ENCODE measurements at regions not wholly inside any gene's neighbourhood (a gene's known extent, or its start where the extent isn't known, plus 50 kb on each side); places are given as distances from the start of the nearest gene placed in this dataset.

- CTCF ChIA-PET, result no interaction called here
- POLR2A ChIA-PET, result no interaction called here
These were observed 325.4 kb upstream of the SMIM31 start for GRCh38 chr4:164428561-164428960.

DNA sequence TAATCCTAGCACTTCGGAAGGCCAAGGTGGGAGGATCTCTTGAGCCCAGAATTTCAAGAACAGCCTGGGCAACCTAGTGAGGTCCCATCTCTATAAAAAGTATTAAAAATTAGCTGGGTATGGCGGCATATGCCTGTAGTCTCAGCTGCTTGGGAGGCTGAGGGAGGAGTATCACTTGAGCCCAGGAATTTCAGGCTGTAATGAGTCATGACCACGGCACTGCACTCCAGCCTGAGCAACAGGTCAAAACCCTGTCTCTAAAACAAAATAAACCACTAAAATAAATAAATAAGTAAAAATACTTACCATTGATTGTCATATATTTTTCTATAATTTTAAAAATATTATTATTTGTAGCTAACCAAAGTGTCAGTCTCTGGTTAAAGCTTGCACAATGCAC lies 315.6 kb upstream of the SMIM31 start:
- POLR2A ChIA-PET, result no interaction called here
- CTCF ChIA-PET, result no interaction called here

DNA sequence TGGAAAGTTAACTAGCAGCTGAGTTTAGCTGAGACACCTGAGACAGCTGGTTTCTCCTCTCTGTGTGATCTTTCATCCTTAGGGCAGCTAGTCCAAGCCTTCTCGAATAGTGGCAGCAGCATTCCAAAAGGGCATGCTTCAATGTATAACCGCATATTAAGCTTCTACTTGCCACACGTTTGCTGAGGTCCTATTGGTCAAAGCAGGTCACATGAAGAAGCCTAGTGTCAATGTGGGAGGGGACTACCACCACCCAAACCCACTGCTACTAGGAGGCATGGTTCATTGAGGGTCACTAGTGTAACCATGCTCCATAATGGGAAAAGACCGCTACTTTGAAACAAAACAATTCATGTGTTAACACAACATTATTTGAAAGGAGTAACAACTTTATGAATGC lies 314.9 kb upstream of the SMIM31 start:
- ChIA-PET CTCF (no interaction called here), POLR2A (no interaction called here)

- POLR2A ChIA-PET, result no interaction called here
- CTCF ChIA-PET, result no interaction called here
These were observed 313.7 kb upstream of the SMIM31 start for GRCh38 chr4:164440199-164440598.

- ChIA-PET POLR2A (no interaction called here), CTCF (no interaction called here)
These were observed 312.8 kb upstream of the SMIM31 start for GRCh38 chr4:164441109-164441508.

- CTCF ChIA-PET, result no interaction called here
- POLR2A ChIA-PET, result no interaction called here
These were observed 311.8 kb upstream of the SMIM31 start for GRCh38 chr4:164442180-164442579.

- POLR2A ChIA-PET, result no interaction called here
- CTCF ChIA-PET, result no interaction called here
These were observed 307.4 kb upstream of the SMIM31 start for GRCh38 chr4:164446516-164446915.

- CTCF ChIA-PET, result no interaction called here
- POLR2A ChIA-PET, result no interaction called here
These were observed 292.0 kb upstream of the SMIM31 start for GRCh38 chr4:164461901-164462300.

DNA sequence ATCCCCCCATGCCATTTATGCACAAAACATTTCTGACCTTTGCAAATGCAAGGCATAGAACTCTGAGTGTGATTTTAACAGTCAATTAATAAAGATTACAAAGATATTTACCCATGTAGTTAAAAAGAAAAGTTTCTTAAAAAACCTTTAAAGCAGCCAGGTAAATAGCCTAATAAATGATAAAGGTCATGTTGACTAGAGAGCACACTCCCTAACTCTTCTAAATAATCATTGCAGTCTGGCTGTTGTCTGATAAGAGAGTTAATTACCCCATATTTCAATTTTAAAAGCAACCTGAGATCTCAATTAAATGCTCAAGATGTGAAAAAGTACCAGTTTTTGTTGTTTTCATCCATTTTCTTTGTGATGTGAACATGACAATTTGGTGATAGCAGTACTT lies 291.5 kb upstream of the SMIM31 start:
- ChIA-PET POLR2A (no interaction called here), CTCF (no interaction called here)

- ChIA-PET POLR2A (no interaction called here), CTCF (no interaction called here)
These were observed 289.6 kb upstream of the SMIM31 start for GRCh38 chr4:164464313-164464712.

DNA sequence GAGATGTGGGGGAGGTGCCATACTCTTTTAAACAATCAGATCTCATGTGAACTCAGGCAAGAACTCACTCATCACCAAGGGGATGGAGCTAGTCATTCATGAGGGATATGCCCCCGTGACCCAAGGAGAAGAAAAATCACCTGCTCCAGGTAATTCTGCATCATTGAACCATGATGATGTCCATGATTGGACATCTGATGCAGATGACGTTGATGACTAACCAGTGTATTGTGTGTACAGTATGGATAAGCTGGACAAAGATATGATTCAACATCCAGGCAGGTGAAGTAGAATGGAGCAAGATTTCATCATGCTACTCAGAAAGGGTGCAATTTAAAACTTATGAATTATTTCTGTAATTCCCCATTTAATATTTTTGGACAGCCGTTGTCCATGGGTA lies 286.4 kb upstream of the SMIM31 start:
- ChIA-PET CTCF (no interaction called here), POLR2A (no interaction called here)

- ChIA-PET CTCF (no interaction called here), POLR2A (no interaction called here)
These were observed 272.4 kb upstream of the SMIM31 start for GRCh38 chr4:164481306-164482091.

DNA sequence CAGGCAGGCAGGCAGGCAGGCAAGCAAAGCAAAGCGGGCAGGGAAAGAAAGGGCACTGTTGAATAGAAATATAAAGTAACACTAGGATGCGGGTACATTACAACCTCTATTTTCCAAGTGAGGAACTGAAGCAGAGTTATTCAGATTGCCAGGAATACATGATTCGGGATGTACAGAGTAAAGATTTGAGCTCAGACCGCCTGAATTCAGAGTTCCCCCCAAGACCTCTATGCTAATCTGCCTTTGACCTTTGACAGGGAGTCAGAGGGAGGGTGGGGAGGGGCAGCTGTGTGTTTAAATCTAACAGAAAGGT lies 271.9 kb upstream of the SMIM31 start:
- CTCF ChIA-PET, result no interaction called here

DNA sequence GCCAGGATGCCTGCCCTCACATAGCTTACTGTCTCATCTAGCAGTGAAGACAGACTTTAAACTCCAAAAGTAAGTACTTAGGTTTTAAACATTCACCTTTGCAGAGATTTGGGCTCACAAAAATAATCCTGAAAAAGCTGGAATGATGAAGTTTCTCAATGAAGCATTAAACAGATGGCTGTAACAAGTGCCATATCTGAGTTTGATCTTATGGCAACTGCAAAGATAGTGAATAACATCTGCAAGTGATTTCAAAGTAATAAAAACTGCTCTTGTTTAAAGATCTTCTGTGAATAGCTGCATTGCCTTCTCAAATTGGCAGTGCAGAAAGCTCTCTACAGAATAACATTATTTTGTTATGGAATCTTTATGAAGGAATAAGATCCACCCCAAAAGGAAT lies 271.2 kb upstream of the SMIM31 start:
- ChIA-PET POLR2A (no interaction called here), CTCF (no interaction called here)

More for the DNA sequence above, 271.9 kb upstream of the SMIM31 start:
- POLR2A ChIA-PET, result no interaction called here

DNA sequence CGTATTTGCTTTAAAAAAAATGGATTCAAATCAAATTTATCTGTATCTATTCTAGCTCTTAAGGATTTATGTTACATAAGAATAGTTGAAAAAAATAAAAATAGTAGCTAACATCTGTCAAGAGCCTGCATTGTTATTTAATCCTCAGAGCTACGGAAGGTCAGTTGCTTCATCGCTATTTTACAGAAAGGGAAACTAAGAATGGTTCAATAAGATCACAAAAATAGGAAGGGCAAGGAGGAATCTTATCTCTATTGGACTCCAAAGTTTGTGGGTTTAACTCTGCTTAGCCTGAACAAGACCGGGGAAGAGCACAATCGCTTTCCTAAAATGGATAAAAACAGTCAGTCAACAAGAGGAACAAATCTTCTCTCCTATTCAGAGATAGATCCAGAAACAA lies 270.2 kb upstream of the SMIM31 start:
- POLR2A ChIA-PET, result interaction anchor here (0.6 kb wide), 1 partner anchor 157 kb away, joined by 4 read pairs; no protein-coding TSS in a partner anchor
- CTCF ChIA-PET, result no interaction called here

- POLR2A ChIA-PET, result no interaction called here
- CTCF ChIA-PET, result no interaction called here
These were observed 269.4 kb upstream of the SMIM31 start for GRCh38 chr4:164484551-164484950.

GRCh38 chr4:164485136-164485535 lies 268.8 kb upstream of the SMIM31 start:
- POLR2A ChIA-PET, result no interaction called here
- CTCF ChIA-PET, result no interaction called here

DNA sequence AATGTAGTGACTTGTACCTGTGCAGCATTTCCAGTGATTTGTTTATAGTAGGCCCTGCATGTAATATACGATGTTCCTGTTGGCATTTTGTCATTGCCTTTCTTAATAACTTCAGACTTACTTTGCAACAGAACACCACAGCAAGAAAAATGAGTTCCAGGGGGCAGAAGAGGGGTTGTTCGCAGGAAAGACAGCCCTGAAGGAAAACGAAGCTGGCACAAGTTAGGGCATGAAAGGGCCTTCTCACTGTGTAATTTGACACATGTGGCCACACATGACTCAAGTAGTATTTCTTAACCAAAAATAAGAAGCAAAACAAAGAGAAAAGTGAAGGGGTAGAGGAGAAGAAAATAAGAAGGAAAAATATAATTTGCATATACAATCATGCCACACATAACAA lies 265.8 kb upstream of the SMIM31 start:
- ChIA-PET POLR2A (no interaction called here), CTCF (no interaction called here)

DNA sequence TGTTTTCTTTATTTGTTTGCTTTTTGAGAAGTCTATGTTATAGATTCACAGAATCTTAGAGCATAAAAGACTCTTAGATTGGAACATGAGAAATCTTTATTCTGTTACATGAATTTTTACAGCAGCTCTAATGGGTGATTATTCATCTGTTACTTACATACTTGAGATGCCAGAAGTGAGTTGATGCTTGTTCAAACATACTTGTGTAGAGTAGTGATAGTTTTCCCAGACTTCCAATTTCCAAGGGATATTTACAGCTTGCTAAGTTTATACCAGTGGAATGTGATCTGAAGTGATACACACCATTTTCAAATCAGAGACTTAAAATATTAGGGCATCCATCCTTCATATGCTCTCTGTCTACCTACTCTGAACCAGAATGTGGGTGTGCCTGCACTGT lies 252.9 kb upstream of the SMIM31 start:
- CTCF ChIA-PET, result no interaction called here
- POLR2A ChIA-PET, result no interaction called here

DNA sequence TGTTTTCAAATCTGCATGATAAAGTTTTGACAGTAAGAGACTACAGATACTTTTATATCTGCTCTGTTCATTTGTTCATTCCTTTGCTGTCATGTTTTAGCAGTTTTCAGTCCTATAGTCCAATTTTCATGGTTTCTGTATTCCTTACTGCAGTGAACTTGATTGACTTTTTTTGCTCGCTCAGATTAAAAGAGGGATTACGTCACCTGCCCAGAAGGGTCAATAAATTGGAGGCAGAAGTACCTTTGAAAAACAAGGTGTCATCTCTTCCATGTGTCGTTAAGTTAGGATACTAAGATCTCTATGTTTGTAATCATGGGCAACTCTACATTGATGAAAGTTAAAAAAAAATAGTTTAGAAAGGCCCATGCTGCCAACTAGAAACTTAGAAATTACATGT lies 250.1 kb upstream of the SMIM31 start:
- POLR2A ChIA-PET, result no interaction called here

DNA sequence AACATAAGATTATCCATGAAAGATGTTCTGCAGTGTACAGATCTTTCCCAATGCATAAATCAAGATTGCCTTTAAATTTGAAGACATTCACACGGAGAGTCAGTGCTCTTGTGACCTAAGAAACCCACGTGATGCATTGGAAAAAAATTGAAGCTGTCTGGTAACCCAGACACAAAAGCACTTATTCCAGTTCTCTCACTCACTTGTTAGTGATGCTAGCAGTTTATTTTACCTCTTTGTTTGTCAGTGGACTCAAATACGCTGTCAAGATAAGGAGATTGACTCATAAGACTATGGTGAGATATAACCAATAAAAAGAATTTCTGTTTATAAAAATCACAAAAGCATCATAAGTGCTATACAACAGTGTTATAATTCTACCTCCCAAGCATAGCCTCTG lies 245.8 kb upstream of the SMIM31 start:
- POLR2A ChIA-PET, result no interaction called here
- CTCF ChIA-PET, result no interaction called here

More for the DNA sequence above, 250.1 kb upstream of the SMIM31 start:
- CTCF ChIA-PET, result no interaction called here

DNA sequence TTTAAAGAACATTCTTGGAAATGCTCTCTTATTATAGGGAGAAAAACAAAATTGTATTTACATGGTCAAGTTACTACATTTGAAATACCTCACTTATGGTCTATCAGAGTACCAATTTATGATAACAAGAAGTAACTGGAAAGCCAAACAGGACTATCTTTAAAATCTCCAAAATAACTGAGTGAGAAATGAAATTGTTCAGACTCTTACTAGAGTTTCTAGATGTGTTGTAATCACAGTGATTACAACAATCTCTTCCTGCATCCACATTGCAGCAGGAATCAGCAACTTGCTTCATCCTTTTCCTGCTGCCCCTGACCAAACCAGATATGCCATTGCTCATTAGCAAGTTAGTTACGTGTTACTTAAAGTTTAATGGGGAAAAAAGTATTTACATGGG lies 245.2 kb upstream of the SMIM31 start:
- ChIA-PET POLR2A (no interaction called here), CTCF (no interaction called here)

GRCh38 chr4:164509951-164510350 lies 244.0 kb upstream of the SMIM31 start:
- ChIA-PET POLR2A (no interaction called here), CTCF (no interaction called here)

Measured in activated CD8-positive, alpha-beta memory T cell treated with anti-CD3 and anti-CD28 coated beads for 36 hours (primary cell).